H9 (cell line): ENCODE measurements at regions not wholly inside any gene's neighbourhood (a gene's known extent, or its start where the extent isn't known, plus 50 kb on each side); places are given as distances from the start of the nearest gene placed in this dataset.

ENCODE experiments used
- DNase-seq: peaks from one replicate; pipeline ENCODE4 v3.0.0-alpha.2; 2017
- H2AFZ ChIP-seq: one replicate; pipeline ENCODE4 v1.6.1; 2013; ENCODE audit warnings: mild to moderate bottlenecking, low read length, control low read depth, moderate library complexity
- H2AK5ac ChIP-seq: 2 replicates; pipeline ENCODE4 v1.6.1; 2013; ENCODE audit warnings: low read length, control low read depth, mixed read lengths; ENCODE audit not compliant: insufficient read length
- H2BK120ac ChIP-seq: one replicate; pipeline ENCODE4 v1.6.1; 2013; ENCODE audit warnings: low read depth, mild to moderate bottlenecking, low read length, control low read depth, inconsistent platforms; ENCODE audit not compliant: poor library complexity, severe bottlenecking
- H2BK12ac ChIP-seq: 2 replicates; pipeline ENCODE4 v1.6.1; 2013; ENCODE audit warnings: low read length, control low read depth, mixed read lengths, low read depth; ENCODE audit not compliant: insufficient read length
- H2BK15ac ChIP-seq: 2 replicates; pipeline ENCODE4 v1.6.1; 2013; ENCODE audit warnings: low read depth, low read length, control low read depth
- H2BK20ac ChIP-seq: one replicate; pipeline ENCODE4 v1.6.1; 2013; ENCODE audit warnings: low read depth, mild to moderate bottlenecking, low read length, control low read depth, inconsistent platforms; ENCODE audit not compliant: poor library complexity, severe bottlenecking
- H2BK5ac ChIP-seq: 2 replicates; pipeline ENCODE4 v1.6.1; 2013; ENCODE audit warnings: low read length, control low read depth, mixed read lengths; ENCODE audit not compliant: insufficient read length
- H3K14ac ChIP-seq: 2 replicates; pipeline ENCODE4 v1.6.1; 2013; ENCODE audit warnings: low read length, control low read depth; ENCODE audit not compliant: insufficient read depth
- H3K18ac ChIP-seq: 2 replicates; pipeline ENCODE4 v1.6.1; 2013; ENCODE audit warnings: low read depth, mild to moderate bottlenecking, mixed read lengths, low read length, control low read depth; ENCODE audit not compliant: insufficient read length
- H3K23ac ChIP-seq: 2 replicates; pipeline ENCODE4 v1.6.1; 2013; ENCODE audit warnings: low read length, control low read depth, mixed read lengths, low read depth; ENCODE audit not compliant: insufficient read length
- H3K23me2 ChIP-seq: 2 replicates; pipeline ENCODE4 v1.6.1; 2013; ENCODE audit warnings: low read depth, mild to moderate bottlenecking, mixed read lengths, low read length, control low read depth; ENCODE audit not compliant: insufficient read length, poor library complexity, severe bottlenecking
- H3K27ac ChIP-seq: 2 replicates; pipeline ENCODE4 v1.5.1; 2013; ENCODE audit warnings: low read length, control low read depth, mixed read lengths, low read depth; ENCODE audit not compliant: insufficient read length
- H3K27me3 ChIP-seq: 2 replicates; pipeline ENCODE4 v1.6.1; 2013; ENCODE audit warnings: low read length, control low read depth, inconsistent platforms; ENCODE audit not compliant: insufficient read depth
- H3K4ac ChIP-seq: 2 replicates; pipeline ENCODE4 v1.6.1; 2013; ENCODE audit warnings: low read depth, mild to moderate bottlenecking, control low read depth, inconsistent platforms, low read length, moderate library complexity
- H3K4me1 ChIP-seq: 2 replicates; pipeline ENCODE4 v1.6.1; 2013; ENCODE audit warnings: low read length, control low read depth, inconsistent platforms; ENCODE audit not compliant: insufficient read depth
- H3K4me2 ChIP-seq: 2 replicates; pipeline ENCODE4 v1.6.1; 2013; ENCODE audit warnings: low read length, control low read depth, mixed read lengths; ENCODE audit not compliant: insufficient read length, insufficient read depth
- H3K56ac ChIP-seq: 2 replicates; pipeline ENCODE4 v1.6.1; 2013; ENCODE audit warnings: low read depth, mild to moderate bottlenecking, mixed read lengths, low read length, control low read depth; ENCODE audit not compliant: insufficient read length
- H3K79me1 ChIP-seq: 2 replicates; pipeline ENCODE4 v1.6.1; 2013; ENCODE audit warnings: low read depth, mild to moderate bottlenecking, moderate library complexity, low read length, control low read depth, inconsistent platforms; ENCODE audit not compliant: insufficient read depth, poor library complexity, severe bottlenecking
- H3K79me2 ChIP-seq: 2 replicates; pipeline ENCODE4 v1.6.1; 2013; ENCODE audit warnings: low read length, control low read depth, inconsistent platforms; ENCODE audit not compliant: insufficient read depth
- H3K9ac ChIP-seq: 2 replicates; pipeline ENCODE4 v1.6.1; 2013; ENCODE audit warnings: low read length, control low read depth, mixed read lengths; ENCODE audit not compliant: insufficient read length; ENCODE audit errors: extremely low read depth
- H3K9me3 ChIP-seq: one replicate; pipeline ENCODE4 v1.6.1; 2013; ENCODE audit warnings: low read depth, low read length, inconsistent platforms; ENCODE audit not compliant: control insufficient read depth
- H3T11ph ChIP-seq: one replicate; pipeline ENCODE4 v1.6.1; 2013; ENCODE audit warnings: mild to moderate bottlenecking, low read length, control low read depth, inconsistent platforms
- H4K20me1 ChIP-seq: one replicate; pipeline ENCODE4 v1.6.1; 2013; ENCODE audit not compliant: control insufficient read depth, insufficient read length, insufficient read depth
- H4K5ac ChIP-seq: 2 replicates; pipeline ENCODE4 v1.6.1; 2013; ENCODE audit warnings: low read depth, mild to moderate bottlenecking, mixed read lengths, low read length, control low read depth; ENCODE audit not compliant: insufficient read length
- H4K8ac ChIP-seq: replicated peaks from 2 replicates; pipeline ENCODE4 v1.6.1; 2013; ENCODE audit warnings: low read length, control low read depth, mixed read lengths, low read depth; ENCODE audit not compliant: insufficient read length
- H4K91ac ChIP-seq: 2 replicates; pipeline ENCODE4 v1.6.1; 2013; ENCODE audit warnings: low read depth, mild to moderate bottlenecking, moderate library complexity, mixed read lengths, low read length, control low read depth; ENCODE audit not compliant: insufficient read length
- H3K27ac Mint-ChIP-seq, 3 experiments: 2 replicates in 2 of 3; 3 replicates in 1 of 3; pipeline ENCODE4 v1.8.0; 2020 to 2021; ENCODE audit warnings: mixed read lengths in 3 of 3, mild to moderate bottlenecking in 1 of 3, moderate library complexity in 1 of 3
- H3K27me3 Mint-ChIP-seq: 2 replicates; pipeline ENCODE4 v1.8.0; 2021; ENCODE audit warnings: low read depth, mild to moderate bottlenecking, moderate library complexity, mixed read lengths
- H3K36me3 Mint-ChIP-seq, 3 experiments: 2 replicates in 2 of 3; 3 replicates in 1 of 3; pipeline ENCODE4 v1.8.0; 2020 to 2021; ENCODE audit warnings: low read depth in 3 of 3, mixed read lengths in 3 of 3; ENCODE audit not compliant: insufficient read depth in 1 of 3
- H3K4me1 Mint-ChIP-seq, 2 experiments: 2 replicates each; pipeline ENCODE4 v1.8.0; 2020; ENCODE audit warnings: mixed read lengths in 2 of 2
- H3K4me3 Mint-ChIP-seq, 2 experiments: 2 replicates in 1 of 2; 3 replicates in 1 of 2; pipeline ENCODE4 v1.8.0; 2020 to 2021; ENCODE audit warnings: mild to moderate bottlenecking in 2 of 2, mixed read lengths in 2 of 2, moderate library complexity in 1 of 2
- H3K9me3 Mint-ChIP-seq, 2 experiments: 2 replicates in 1 of 2; 3 replicates in 1 of 2; pipeline ENCODE4 v1.8.0; 2020; ENCODE audit warnings: mild to moderate bottlenecking in 2 of 2, mixed read lengths in 2 of 2, moderate library complexity in 1 of 2
- WGBS: extraction: QIAGEN DNeasy Blood & Tissue Kit; methylation state at CpG from one replicate; pipeline ENCODE4 v1.1.7; 2013; ENCODE audit warnings: missing lambda C conversion rate, low lambda C conversion rate, mixed read lengths; ENCODE audit not compliant: insufficient read length; ENCODE audit errors: extremely low coverage; 5-methylcytosine and 5-hydroxymethylcytosine counted together
- TF ChIP-seq, protein P1 (sequence below): fragments of 200-600 bp; sonication (generic); conservative IDR thresholded peaks from 3 replicates; pipeline ENCODE4 v1.8.0; 2021; ENCODE audit warnings: antibody characterized with exemption, mild to moderate bottlenecking

DNA sequence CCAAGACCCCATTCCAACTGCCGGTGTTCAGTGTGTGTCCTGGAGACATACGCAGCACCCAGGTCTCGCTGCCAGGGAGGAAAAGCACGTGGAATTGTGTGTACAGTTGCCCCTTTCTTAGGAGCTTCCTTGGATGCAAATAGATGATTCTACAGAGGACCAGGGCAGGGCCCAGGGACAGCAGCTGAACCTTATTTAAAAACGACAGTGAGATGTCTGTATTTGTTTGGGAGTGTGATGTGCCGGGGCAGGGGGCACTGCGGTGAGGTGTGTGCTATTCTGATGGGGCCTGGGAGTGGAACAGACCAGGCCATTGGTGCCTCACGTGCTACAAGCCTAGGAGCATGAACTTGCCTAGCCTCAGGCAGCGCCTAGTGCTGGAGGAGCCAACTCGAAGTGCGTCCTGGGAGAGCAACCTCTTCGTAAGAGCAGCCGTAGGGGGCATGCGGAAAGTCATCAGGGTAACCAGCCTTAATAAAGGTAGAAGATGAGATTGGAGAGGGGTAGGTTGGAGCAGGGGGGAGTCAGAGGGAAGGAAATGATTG, 98.3 kb upstream of the ESRRB start:
- Mint-ChIP-seq H3K4me1 (peaks cover 4 to 5% of the 10 kb centered on the region in 2 experiments; a peak in 2 of 4 replicates), H3K4me3 (no peak overlapping the region), H3K9me3 (no peaks in the 10 kb centered on the region), H3K27ac (peak overlapping the region in 1 of 3 experiments; percentile 63; a peak in 1 of 7 replicates), H3K27me3 (peaks cover 7% of the 10 kb centered on the region), H3K36me3 (no peaks in the 10 kb centered on the region)
- H4K91ac ChIP-seq, result no peak overlapping the region
- no peaks in the 10 kb centered on the region for H3K27me3 ChIP-seq
- no peak overlapping the region for H3K18ac ChIP-seq
- H3K4me1 ChIP-seq, result no peaks in the 10 kb centered on the region
- H2BK15ac ChIP-seq, result no peak overlapping the region
- no peak overlapping the region for H3K56ac ChIP-seq
- no CpG with 5 or more reads among the region's 14 CpGs for WGBS
- H2BK120ac ChIP-seq, result no peak overlapping the region
- no peak overlapping the region for H4K5ac ChIP-seq
- H3K27ac ChIP-seq, result no peak overlapping the region
- no peak overlapping the region for H3K4me2 ChIP-seq
- H3K9me3 ChIP-seq, result no peaks in the 10 kb centered on the region
- no peaks in the 10 kb centered on the region for H4K20me1 ChIP-seq
- no peak overlapping the region for H3T11ph ChIP-seq
- no peaks in the 10 kb centered on the region for H3K23me2 ChIP-seq
- H3K9ac ChIP-seq, result no peak overlapping the region
- H3K4ac ChIP-seq, result no peak overlapping the region
- H4K8ac ChIP-seq, result no peak overlapping the region
- no peak overlapping the region for H2BK20ac ChIP-seq
- DNase-seq, result peak; percentile 29
- H2AK5ac ChIP-seq, result no peak overlapping the region
- H3K14ac ChIP-seq, result no peak overlapping the region; the same call in 1 of the 2 replicates
- no peak overlapping the region for H2BK12ac ChIP-seq
- H3K23ac ChIP-seq, result no peak overlapping the region
- H2AFZ ChIP-seq, result no peak overlapping the region
- H3K79me1 ChIP-seq, result no peaks in the 10 kb centered on the region
- H3K79me2 ChIP-seq, result no peaks in the 10 kb centered on the region
- no peak overlapping the region for H2BK5ac ChIP-seq
- TF ChIP-seq, protein P1, sequence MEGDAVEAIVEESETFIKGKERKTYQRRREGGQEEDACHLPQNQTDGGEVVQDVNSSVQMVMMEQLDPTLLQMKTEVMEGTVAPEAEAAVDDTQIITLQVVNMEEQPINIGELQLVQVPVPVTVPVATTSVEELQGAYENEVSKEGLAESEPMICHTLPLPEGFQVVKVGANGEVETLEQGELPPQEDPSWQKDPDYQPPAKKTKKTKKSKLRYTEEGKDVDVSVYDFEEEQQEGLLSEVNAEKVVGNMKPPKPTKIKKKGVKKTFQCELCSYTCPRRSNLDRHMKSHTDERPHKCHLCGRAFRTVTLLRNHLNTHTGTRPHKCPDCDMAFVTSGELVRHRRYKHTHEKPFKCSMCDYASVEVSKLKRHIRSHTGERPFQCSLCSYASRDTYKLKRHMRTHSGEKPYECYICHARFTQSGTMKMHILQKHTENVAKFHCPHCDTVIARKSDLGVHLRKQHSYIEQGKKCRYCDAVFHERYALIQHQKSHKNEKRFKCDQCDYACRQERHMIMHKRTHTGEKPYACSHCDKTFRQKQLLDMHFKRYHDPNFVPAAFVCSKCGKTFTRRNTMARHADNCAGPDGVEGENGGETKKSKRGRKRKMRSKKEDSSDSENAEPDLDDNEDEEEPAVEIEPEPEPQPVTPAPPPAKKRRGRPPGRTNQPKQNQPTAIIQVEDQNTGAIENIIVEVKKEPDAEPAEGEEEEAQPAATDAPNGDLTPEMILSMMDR, result no peak
